ENCODE measurements at regions not wholly inside any gene's neighbourhood (a gene's known extent, or its start where the extent isn't known, plus 50 kb on each side); places are given as distances from the start of the nearest gene placed in this dataset.
"Not testable (repeated sequence)": the region's sequence is repeated elsewhere in the genome, so short reads cannot be mapped to it uniquely, and the experiment has no call there.

DNA sequence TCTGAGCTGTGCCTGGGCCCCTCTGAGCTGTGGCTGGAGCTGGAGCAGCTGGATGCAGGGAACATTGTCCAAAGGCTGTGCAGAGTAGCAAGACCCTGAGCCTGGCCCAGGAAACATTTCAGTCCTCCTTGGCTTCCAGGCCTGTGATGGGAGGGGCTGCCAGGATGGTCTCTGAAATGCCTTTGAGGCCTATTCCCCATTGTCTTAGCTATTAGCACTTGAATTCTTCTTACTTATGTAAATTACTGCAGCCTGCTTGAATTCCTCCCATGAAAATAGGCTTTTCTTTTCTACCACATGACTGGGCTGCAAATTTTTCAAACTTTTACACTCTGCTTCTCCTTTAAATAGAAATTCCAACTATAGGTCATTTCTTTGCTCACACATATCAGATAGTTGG, 349.8 kb upstream of the KLHL4 start:
- in situ Hi-C loops (cut with MboI; ENCODE audit: low pct_unique_long_range_greater_than_20kb in 2 of 9, low sequenced_read_pairs in 9 of 9, unreplicated experiment in 9 of 9) = no loop called here
- no peaks in the 10 kb centered on the region for H3K4me1 ChIP-seq (replicated peaks in 1 of 2)
- H3K4me3 ChIP-seq = no peak overlapping the region

DNA sequence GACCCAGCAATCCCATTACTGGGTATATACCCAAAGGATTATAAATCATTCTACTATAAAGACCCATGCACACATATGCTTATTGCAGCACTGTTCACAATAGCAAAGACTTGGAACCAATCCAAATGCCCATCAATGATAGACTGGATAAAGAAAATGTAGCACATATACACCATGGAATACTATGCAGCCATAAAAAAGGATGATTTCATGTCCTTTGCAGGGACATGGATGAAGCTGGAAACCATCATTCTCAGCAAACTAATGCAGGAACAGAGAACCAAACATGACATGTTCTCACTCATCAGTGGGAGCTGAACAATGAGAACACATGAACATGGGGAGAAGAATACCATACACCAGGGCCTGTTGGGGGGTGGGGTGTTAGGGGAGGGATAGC, 339.6 kb upstream of the KLHL4 start:
- H3K27ac ChIP-seq; ATAC-seq (replicated peaks in 6 of 8); H3K4me1 ChIP-seq (replicated peaks in 1 of 2); in situ Hi-C loops (cut with MboI; ENCODE audit: low pct_unique_long_range_greater_than_20kb in 2 of 9, low sequenced_read_pairs in 9 of 9, unreplicated experiment in 9 of 9); H3K4me3 ChIP-seq: not testable (repeated sequence)

More for the DNA sequence above, 349.8 kb upstream of the KLHL4 start:
- no peak for ATAC-seq (replicated peaks in 6 of 8)
- H3K27ac ChIP-seq = no peak overlapping the region

Measured in motor neuron (in vitro differentiated cells).